ENCODE measurements at regions not wholly inside any gene's neighbourhood (a gene's known extent, or its start where the extent isn't known, plus 50 kb on each side); places are given as distances from the start of the nearest gene placed in this dataset.

DNA sequence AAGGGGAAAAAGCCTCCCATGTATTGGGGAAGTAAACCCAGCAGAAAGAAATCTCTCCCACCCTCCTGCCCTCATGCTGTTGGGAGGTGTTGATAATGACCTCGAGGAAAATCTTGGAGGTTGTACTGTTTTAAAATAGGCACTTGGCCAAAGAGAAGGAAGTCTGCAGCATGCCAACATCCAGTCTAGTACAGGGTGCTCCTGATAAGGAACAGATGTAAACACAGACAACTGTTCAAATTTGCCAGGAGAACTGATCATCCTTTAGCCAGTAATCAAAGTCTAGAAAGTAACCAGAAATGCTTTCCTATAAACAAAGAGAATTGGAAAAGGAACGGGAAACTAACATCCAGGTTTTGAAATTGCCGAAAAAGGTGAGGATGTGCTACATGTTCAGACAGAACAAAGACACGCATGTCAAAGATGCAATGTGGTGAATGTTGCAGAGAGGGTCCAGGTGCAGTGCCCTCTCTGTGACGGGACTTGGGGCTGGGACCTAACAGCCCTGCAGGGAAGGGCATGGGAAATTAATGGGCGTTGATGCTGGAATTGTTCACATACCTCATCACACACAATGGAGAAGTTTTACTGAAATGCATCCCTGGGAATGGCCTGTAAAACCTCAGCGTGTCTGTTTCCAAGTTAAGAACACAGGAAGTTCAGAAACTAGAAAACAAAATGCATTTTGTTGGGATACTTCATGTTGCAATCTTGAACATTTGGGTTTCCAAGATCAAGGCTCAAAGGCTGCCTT lies 125.7 kb upstream of the RND3 start:
- no peak overlapping the region for H3K4me3 ChIP-seq (ENCODE audit: low read length)
- no peak overlapping the region for H3K4me2 ChIP-seq (ENCODE audit: low read length)
- no peak overlapping the region for H3K9ac ChIP-seq (ENCODE audit: low read length)
- H4K20me1 ChIP-seq (ENCODE audit: insufficient read depth, low read length): no peaks in the 10 kb centered on the region
- no peaks in the 10 kb centered on the region for H3K27me3 ChIP-seq (ENCODE audit: low read depth, low read length)
- H3K9me3 ChIP-seq (ENCODE audit: insufficient read depth, low read length): no peaks in the 10 kb centered on the region
- no peaks in the 10 kb centered on the region for H3K36me3 ChIP-seq (replicated peaks; ENCODE audit: low read depth, low read length)
- H2AFZ ChIP-seq (ENCODE audit: low read depth, low read length): no peak overlapping the region
- TF ChIP-seq, protein P1, sequence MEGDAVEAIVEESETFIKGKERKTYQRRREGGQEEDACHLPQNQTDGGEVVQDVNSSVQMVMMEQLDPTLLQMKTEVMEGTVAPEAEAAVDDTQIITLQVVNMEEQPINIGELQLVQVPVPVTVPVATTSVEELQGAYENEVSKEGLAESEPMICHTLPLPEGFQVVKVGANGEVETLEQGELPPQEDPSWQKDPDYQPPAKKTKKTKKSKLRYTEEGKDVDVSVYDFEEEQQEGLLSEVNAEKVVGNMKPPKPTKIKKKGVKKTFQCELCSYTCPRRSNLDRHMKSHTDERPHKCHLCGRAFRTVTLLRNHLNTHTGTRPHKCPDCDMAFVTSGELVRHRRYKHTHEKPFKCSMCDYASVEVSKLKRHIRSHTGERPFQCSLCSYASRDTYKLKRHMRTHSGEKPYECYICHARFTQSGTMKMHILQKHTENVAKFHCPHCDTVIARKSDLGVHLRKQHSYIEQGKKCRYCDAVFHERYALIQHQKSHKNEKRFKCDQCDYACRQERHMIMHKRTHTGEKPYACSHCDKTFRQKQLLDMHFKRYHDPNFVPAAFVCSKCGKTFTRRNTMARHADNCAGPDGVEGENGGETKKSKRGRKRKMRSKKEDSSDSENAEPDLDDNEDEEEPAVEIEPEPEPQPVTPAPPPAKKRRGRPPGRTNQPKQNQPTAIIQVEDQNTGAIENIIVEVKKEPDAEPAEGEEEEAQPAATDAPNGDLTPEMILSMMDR (IDR thresholded peaks at IDR 0.05; ENCODE audit: low read depth, low read length): no peak
- TF ChIP-seq EZH2phosphoT487 (IDR thresholded peaks at IDR 0.05; ENCODE audit: low read depth): no peak
- H3K27ac ChIP-seq (ENCODE audit: low read length): no peak overlapping the region
- no peaks in the 10 kb centered on the region for H3K4me1 ChIP-seq (ENCODE audit: low read length)
- H3K79me2 ChIP-seq (ENCODE audit: low read length): no peaks in the 10 kb centered on the region

DNA sequence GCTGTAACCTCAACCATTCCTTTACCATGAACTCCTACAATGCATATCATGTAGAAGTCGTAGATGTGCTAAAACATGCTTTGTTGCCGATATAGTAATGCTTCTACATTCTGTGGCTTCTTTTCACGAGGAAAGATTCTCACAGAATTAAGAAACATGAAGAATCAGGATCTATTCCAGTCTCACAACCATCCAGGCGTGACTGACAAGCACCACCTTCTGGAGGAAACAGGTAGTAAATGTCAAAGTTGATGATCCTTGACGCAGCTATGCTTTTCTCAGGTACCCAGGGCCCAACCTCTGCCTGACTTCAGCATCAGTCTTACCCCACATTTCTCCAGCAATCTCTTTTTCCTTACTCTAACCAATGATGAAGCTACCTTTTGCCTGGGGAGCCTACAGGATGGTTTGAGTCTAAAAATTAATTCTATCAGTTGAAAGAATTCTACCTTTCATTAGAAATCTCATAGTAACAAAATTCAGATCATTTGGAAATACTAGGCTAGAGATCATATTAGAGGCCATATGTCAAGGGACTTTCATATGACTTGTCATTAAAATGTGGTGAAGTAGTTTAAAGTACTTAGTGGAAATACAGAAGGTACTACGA lies 123.3 kb upstream of the RND3 start:
- TF ChIP-seq, protein P1 (IDR thresholded peaks at IDR 0.05; ENCODE audit: low read depth, low read length): peak; percentile 47
- no peak for TF ChIP-seq EZH2phosphoT487 (IDR thresholded peaks at IDR 0.05; ENCODE audit: low read depth)
- Histone ChIP-seq H3K27ac (ENCODE audit: low read length) (no peak overlapping the region), H3K9me3 (ENCODE audit: insufficient read depth, low read length) (no peaks in the 10 kb centered on the region), H3K9ac (ENCODE audit: low read length) (no peak overlapping the region), H3K36me3 (replicated peaks; ENCODE audit: low read depth, low read length) (no peaks in the 10 kb centered on the region), H3K4me1 (ENCODE audit: low read length) (peaks cover 12% of the 10 kb centered on the region), H3K27me3 (ENCODE audit: low read depth, low read length) (no peaks in the 10 kb centered on the region), H3K4me3 (ENCODE audit: low read length) (no peak overlapping the region), H4K20me1 (ENCODE audit: insufficient read depth, low read length) (no peaks in the 10 kb centered on the region), H3K79me2 (ENCODE audit: low read length) (no peaks in the 10 kb centered on the region), H2AFZ (ENCODE audit: low read depth, low read length) (no peak overlapping the region), H3K4me2 (ENCODE audit: low read length) (no peak overlapping the region)

DNA sequence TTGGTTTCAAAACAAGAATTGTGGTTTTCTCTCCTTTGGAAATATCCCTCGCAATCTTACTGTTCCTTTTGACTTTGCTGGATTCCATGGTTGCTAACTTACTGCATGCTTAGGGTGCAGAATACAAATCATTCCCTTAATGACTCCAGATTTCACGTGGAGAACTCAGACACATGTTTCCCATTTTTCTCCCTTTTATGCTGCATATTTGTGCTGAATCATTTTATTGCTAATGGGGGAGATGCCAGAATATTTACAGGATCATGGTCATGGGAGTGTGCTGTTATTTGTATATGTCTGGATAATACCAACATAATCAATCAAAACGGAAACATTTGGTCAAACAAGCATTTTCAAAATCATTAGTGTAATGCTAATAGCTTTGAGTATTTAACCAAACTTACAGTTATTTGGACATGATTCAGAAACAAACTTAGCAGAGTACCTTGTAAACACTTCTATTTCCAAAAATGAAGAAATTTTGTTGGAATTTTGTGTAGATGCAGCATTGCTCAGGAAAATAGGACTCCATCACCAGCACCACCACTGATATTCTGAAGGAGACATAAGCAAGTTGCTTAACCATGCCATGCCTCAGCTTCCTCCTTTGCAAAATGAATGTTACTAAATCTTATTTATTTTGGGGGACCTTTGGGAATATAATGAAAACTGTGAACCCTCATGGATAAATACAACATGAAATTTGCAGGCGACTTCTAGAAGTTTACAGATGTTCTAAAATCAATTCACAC lies 122.5 kb upstream of the RND3 start:
- peaks cover 12% of the 10 kb centered on the region for H3K4me1 ChIP-seq (ENCODE audit: low read length)
- H3K9ac ChIP-seq (ENCODE audit: low read length): no peak overlapping the region
- no peaks in the 10 kb centered on the region for H3K9me3 ChIP-seq (ENCODE audit: insufficient read depth, low read length)
- no peak overlapping the region for H3K4me3 ChIP-seq (ENCODE audit: low read length)
- no peaks in the 10 kb centered on the region for H3K27me3 ChIP-seq (ENCODE audit: low read depth, low read length)
- H3K27ac ChIP-seq (ENCODE audit: low read length): no peak overlapping the region
- no peaks in the 10 kb centered on the region for H3K36me3 ChIP-seq (replicated peaks; ENCODE audit: low read depth, low read length)
- no peak overlapping the region for H2AFZ ChIP-seq (ENCODE audit: low read depth, low read length)
- H3K79me2 ChIP-seq (ENCODE audit: low read length): no peaks in the 10 kb centered on the region
- TF ChIP-seq EZH2phosphoT487 (IDR thresholded peaks at IDR 0.05; ENCODE audit: low read depth): no peak
- TF ChIP-seq, protein P1 (IDR thresholded peaks at IDR 0.05; ENCODE audit: low read depth, low read length): no peak
- H3K4me2 ChIP-seq (ENCODE audit: low read length): no peak overlapping the region
- no peaks in the 10 kb centered on the region for H4K20me1 ChIP-seq (ENCODE audit: insufficient read depth, low read length)

DNA sequence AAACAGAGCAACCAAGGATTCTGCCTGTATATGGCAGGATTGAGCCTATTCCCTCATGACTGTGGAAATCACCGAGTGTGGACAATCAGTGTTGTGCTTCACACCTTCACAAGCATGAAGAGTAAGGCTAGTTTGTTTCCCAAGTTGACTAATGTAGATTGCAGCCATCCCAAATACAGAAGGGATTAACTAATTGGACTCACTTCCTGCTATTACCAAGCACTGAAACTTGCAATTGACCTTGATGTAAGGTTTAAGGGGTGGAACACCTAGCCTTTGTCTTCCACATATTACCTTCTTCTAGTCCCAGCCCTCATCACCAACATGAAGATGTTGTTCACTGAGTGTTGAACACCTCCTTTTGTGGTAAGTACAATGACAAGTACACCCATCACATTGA lies 120.9 kb upstream of the RND3 start:
- Histone ChIP-seq H3K4me2 (ENCODE audit: low read length) (no peak overlapping the region), H3K4me1 (ENCODE audit: low read length) (peaks cover 12% of the 10 kb centered on the region), H4K20me1 (ENCODE audit: insufficient read depth, low read length) (no peaks in the 10 kb centered on the region), H3K9ac (ENCODE audit: low read length) (no peak overlapping the region), H3K4me3 (ENCODE audit: low read length) (no peak overlapping the region), H3K79me2 (ENCODE audit: low read length) (no peaks in the 10 kb centered on the region), H2AFZ (ENCODE audit: low read depth, low read length) (no peak overlapping the region), H3K36me3 (replicated peaks; ENCODE audit: low read depth, low read length) (no peaks in the 10 kb centered on the region), H3K9me3 (ENCODE audit: insufficient read depth, low read length) (no peaks in the 10 kb centered on the region), H3K27ac (ENCODE audit: low read length) (no peak overlapping the region), H3K27me3 (ENCODE audit: low read depth, low read length) (no peaks in the 10 kb centered on the region)
- TF ChIP-seq, protein P1 (IDR thresholded peaks at IDR 0.05; ENCODE audit: low read depth, low read length): no peak
- no peak for TF ChIP-seq EZH2phosphoT487 (IDR thresholded peaks at IDR 0.05; ENCODE audit: low read depth)

All from OCI-LY3 (cell line).